ENCODE measurements at regions not wholly inside any gene's neighbourhood (a gene's known extent, or its start where the extent isn't known, plus 50 kb on each side); places are given as distances from the start of the nearest gene placed in this dataset.

DNA sequence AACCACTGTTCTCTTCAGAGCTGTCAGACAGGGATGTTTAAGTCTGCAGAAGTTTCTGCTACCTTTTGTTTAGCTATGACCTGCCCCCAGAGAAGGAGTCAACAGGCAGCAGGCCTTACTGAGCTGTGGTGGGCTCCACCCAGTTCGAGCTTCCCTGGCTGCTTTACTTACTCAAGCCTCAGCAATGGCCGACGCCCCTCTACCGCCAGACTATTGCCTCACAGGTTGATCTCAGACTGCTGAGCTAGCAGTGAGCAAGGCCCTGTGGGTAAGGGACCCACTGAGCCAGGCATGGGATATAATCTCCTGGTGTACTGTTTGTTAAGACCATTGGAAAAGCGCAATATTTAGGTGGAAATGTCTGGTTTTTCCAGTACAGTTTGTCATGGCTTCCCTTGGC, 229.6 kb downstream of the TMEM167A start:
- TF ChIP-seq, protein P1, sequence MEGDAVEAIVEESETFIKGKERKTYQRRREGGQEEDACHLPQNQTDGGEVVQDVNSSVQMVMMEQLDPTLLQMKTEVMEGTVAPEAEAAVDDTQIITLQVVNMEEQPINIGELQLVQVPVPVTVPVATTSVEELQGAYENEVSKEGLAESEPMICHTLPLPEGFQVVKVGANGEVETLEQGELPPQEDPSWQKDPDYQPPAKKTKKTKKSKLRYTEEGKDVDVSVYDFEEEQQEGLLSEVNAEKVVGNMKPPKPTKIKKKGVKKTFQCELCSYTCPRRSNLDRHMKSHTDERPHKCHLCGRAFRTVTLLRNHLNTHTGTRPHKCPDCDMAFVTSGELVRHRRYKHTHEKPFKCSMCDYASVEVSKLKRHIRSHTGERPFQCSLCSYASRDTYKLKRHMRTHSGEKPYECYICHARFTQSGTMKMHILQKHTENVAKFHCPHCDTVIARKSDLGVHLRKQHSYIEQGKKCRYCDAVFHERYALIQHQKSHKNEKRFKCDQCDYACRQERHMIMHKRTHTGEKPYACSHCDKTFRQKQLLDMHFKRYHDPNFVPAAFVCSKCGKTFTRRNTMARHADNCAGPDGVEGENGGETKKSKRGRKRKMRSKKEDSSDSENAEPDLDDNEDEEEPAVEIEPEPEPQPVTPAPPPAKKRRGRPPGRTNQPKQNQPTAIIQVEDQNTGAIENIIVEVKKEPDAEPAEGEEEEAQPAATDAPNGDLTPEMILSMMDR (IDR thresholded peaks at IDR 0.05; ENCODE audit: low read depth, low read length) = no peak
- TF ChIP-seq EZH2phosphoT487 (IDR thresholded peaks at IDR 0.05; ENCODE audit: low read depth) = no peak
